ENCODE measurements at regions not wholly inside any gene's neighbourhood (a gene's known extent, or its start where the extent isn't known, plus 50 kb on each side); places are given as distances from the start of the nearest gene placed in this dataset.
A peak's percentile ranks its signal among the peaks of the same experiment; 100 is the strongest.

GRCh38 chr1:221439008-221439746, 302.7 kb downstream of the DUSP10 start:
- H3K4me1 ChIP-seq = peaks cover 10% of the 10 kb centered on the region
- 63 to 79% methylated on average over 4 of the region's 4 CpGs for WGBS, 2 donors
- no peak for ATAC-seq

DNA sequence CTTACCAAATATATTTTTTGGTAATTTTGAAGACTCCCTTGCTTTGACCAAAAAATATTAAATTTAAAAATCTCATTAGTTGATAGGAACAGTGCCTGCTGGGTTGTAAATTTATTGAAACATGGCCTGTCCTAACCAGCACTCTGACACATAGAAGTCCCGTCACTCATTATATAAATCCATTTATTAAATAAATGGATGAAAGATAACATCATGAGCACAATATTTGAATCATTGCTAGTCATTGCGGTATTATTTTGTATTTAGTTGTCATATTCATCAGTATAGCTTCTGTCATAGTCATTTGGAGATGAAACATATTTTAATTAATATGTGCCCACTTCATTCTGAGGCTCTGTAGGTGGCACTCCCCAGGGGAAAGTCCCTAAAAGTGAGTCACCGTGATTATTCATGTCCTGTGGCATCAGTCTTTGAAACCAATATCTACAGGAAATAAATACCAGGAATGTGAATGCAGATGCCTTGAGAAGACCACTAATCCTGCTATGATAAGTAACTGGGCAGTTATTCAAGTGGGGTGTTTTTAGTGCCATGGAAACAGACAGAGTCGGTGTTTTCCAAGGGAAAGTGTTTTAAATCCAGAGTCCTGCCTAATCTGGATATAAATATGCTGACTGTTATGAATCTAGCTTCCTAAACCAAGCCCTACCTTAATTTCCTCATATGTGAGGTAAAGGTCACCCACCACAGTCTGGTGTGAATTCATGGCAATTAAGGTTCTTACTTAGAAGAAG, 302.0 kb downstream of the DUSP10 start:
- intact Hi-C loops (cut with DNase I) = loop anchor here (10.0 kb wide), 2 partner anchors 535 to 625 kb away; no protein-coding TSS in a partner anchor
- H3K4me1 ChIP-seq = peaks cover 10% of the 10 kb centered on the region
- TF ChIP-seq POLR2A (IDR thresholded peaks at IDR 0.05) = no peak
- TF ChIP-seq, protein P1, sequence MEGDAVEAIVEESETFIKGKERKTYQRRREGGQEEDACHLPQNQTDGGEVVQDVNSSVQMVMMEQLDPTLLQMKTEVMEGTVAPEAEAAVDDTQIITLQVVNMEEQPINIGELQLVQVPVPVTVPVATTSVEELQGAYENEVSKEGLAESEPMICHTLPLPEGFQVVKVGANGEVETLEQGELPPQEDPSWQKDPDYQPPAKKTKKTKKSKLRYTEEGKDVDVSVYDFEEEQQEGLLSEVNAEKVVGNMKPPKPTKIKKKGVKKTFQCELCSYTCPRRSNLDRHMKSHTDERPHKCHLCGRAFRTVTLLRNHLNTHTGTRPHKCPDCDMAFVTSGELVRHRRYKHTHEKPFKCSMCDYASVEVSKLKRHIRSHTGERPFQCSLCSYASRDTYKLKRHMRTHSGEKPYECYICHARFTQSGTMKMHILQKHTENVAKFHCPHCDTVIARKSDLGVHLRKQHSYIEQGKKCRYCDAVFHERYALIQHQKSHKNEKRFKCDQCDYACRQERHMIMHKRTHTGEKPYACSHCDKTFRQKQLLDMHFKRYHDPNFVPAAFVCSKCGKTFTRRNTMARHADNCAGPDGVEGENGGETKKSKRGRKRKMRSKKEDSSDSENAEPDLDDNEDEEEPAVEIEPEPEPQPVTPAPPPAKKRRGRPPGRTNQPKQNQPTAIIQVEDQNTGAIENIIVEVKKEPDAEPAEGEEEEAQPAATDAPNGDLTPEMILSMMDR (IDR thresholded peaks at IDR 0.05) = no peak
- DNase-seq (peak in 1 of 4 donors; percentile 25), ATAC-seq (peak; percentile 83)
- no peaks in the 10 kb centered on the region for H3K9me3 ChIP-seq
- H3K27ac ChIP-seq = peak overlapping the region in 1 of 4 donors; percentile 42
- 33 to 46% methylated on average over 4 of the region's 4 CpGs for WGBS, 2 donors
- no peak overlapping the region for H3K4me3 ChIP-seq
- H3K36me3 ChIP-seq (replicated peaks in 1 of 2; ENCODE audit: insufficient read depth in 1 of 2, low read depth in 2 of 2) = no peaks in the 10 kb centered on the region
- no peaks in the 10 kb centered on the region for H3K27me3 ChIP-seq

More at GRCh38 chr1:221439008-221439746, 302.7 kb downstream of the DUSP10 start:
- intact Hi-C loops (cut with DNase I) = loop anchor here (10.0 kb wide), 2 partner anchors 534 to 624 kb away; no protein-coding TSS in a partner anchor
- Histone ChIP-seq H3K27me3 (no peaks in the 10 kb centered on the region), H3K9me3 (no peaks in the 10 kb centered on the region), H3K36me3 (replicated peaks in 1 of 2; ENCODE audit: insufficient read depth in 1 of 2, low read depth in 2 of 2) (no peaks in the 10 kb centered on the region), H3K27ac (no peak overlapping the region), H3K4me3 (no peak overlapping the region)
- TF ChIP-seq, protein P1 (IDR thresholded peaks at IDR 0.05) = no peak
- TF ChIP-seq POLR2A (IDR thresholded peaks at IDR 0.05) = no peak
- no peak for DNase-seq

- no peak for ATAC-seq
- H3K27ac ChIP-seq = peak overlapping the region in 1 of 4 donors; percentile 39
- DNase-seq = no peak
Observed at GRCh38 chr1:221440658-221441057, 301.2 kb downstream of the DUSP10 start.

GRCh38 chr1:221442056-221442455, 299.8 kb downstream of the DUSP10 start:
- Histone ChIP-seq H3K9me3 (no peaks in the 10 kb centered on the region), H3K27me3 (no peaks in the 10 kb centered on the region), H3K27ac (no peak overlapping the region), H3K4me3 (no peak overlapping the region), H3K36me3 (replicated peaks in 1 of 2; ENCODE audit: insufficient read depth in 1 of 2, low read depth in 2 of 2) (no peaks in the 10 kb centered on the region), H3K4me1 (peaks cover 10% of the 10 kb centered on the region)
- DNase-seq (no peak), ATAC-seq (no peak)
- intact Hi-C loops (cut with DNase I) = no loop called here
- WGBS, 2 donors = 51 to 70% methylated on average over 3 of the region's 3 CpGs
- no peak for TF ChIP-seq POLR2A (IDR thresholded peaks at IDR 0.05)
- TF ChIP-seq, protein P1 (IDR thresholded peaks at IDR 0.05) = no peak

More at GRCh38 chr1:221440658-221441057, 301.2 kb downstream of the DUSP10 start:
- no peaks in the 10 kb centered on the region for H3K9me3 ChIP-seq
- H3K4me1 ChIP-seq = peaks cover 10% of the 10 kb centered on the region
- intact Hi-C loops (cut with DNase I) = no loop called here
- H3K36me3 ChIP-seq (replicated peaks in 1 of 2; ENCODE audit: insufficient read depth in 1 of 2, low read depth in 2 of 2) = no peaks in the 10 kb centered on the region
- no peaks in the 10 kb centered on the region for H3K27me3 ChIP-seq
- H3K4me3 ChIP-seq = no peak overlapping the region
- WGBS, 2 donors = 41% methylated on average over 5 of the region's 5 CpGs
- TF ChIP-seq, protein P1 (IDR thresholded peaks at IDR 0.05) = no peak
- TF ChIP-seq POLR2A (IDR thresholded peaks at IDR 0.05) = no peak

Measured in body of pancreas (tissue), 4 donors.